ENCODE measurements at regions not wholly inside any gene's neighbourhood (a gene's known extent, or its start where the extent isn't known, plus 50 kb on each side); places are given as distances from the start of the nearest gene placed in this dataset.

DNA sequence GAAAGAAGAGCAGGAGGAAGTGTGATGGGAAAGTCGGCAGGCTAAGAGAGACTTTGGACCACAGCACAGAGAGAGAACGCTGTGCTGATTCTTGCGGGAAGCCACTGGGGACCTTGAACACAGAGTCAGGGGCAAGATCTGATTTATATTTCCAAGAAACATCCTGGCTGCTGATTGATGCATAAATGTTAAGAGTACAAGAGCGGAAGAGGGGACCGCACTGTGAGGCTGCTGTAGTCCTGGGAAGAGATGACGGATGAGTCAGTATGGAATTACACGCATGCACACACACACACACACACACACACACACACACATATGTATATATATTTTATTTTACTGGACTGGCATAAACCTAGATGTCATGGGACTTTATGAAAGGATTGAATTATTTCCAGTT, 865.6 kb upstream of the ID2 start:
- no peaks in the 10 kb centered on the region for H3K9me3 ChIP-seq
- H3K4me3 ChIP-seq (ENCODE audit: low read depth, low read length), result no peak overlapping the region
- peaks cover 5% of the 10 kb centered on the region for H3K27me3 Mint-ChIP-seq (ENCODE audit: insufficient read depth, unreplicated experiment)
- TF ChIP-seq, protein P1, sequence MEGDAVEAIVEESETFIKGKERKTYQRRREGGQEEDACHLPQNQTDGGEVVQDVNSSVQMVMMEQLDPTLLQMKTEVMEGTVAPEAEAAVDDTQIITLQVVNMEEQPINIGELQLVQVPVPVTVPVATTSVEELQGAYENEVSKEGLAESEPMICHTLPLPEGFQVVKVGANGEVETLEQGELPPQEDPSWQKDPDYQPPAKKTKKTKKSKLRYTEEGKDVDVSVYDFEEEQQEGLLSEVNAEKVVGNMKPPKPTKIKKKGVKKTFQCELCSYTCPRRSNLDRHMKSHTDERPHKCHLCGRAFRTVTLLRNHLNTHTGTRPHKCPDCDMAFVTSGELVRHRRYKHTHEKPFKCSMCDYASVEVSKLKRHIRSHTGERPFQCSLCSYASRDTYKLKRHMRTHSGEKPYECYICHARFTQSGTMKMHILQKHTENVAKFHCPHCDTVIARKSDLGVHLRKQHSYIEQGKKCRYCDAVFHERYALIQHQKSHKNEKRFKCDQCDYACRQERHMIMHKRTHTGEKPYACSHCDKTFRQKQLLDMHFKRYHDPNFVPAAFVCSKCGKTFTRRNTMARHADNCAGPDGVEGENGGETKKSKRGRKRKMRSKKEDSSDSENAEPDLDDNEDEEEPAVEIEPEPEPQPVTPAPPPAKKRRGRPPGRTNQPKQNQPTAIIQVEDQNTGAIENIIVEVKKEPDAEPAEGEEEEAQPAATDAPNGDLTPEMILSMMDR (IDR thresholded peaks at IDR 0.05; ENCODE audit: insufficient read depth in 1 of 2, low read depth in 1 of 2, low read length in 1 of 2, severe bottlenecking in 1 of 2, unreplicated experiment in 1 of 2), result no peak
- intact Hi-C loops (cut with micrococcal nuclease; ENCODE audit: unreplicated experiment), result no loop called here
- no peak overlapping the region for H3K4me3 Mint-ChIP-seq (ENCODE audit: unreplicated experiment)
- no TSS peak for BruUV-seq (replicated peaks)
- POLR2A ChIA-PET, result no interaction called here
- no peaks in the 10 kb centered on the region for H3K36me3 ChIP-seq (ENCODE audit: control insufficient read depth, insufficient read depth, low read length)
- no peaks in the 10 kb centered on the region for H3K4me1 Mint-ChIP-seq (ENCODE audit: low read depth, unreplicated experiment)
- CTCF ChIA-PET, result no interaction called here
- no peaks in the 10 kb centered on the region for H3K36me3 Mint-ChIP-seq (ENCODE audit: insufficient read depth, unreplicated experiment)
- no peaks in the 10 kb centered on the region for H3K4me1 ChIP-seq
- no peak for DNase-seq
- H3K27ac Mint-ChIP-seq (ENCODE audit: unreplicated experiment), result no peak overlapping the region
- no peaks in the 10 kb centered on the region for H3K27me3 ChIP-seq (replicated peaks; ENCODE audit: control insufficient read depth, insufficient read depth, low read length)
- H3K9me3 Mint-ChIP-seq (ENCODE audit: unreplicated experiment), result no peaks in the 10 kb centered on the region

GRCh38 chr2:7816944-7817343, 864.9 kb upstream of the ID2 start:
- ChIA-PET POLR2A (no interaction called here), CTCF (no interaction called here)
- Histone ChIP-seq H3K27me3 (replicated peaks; ENCODE audit: control insufficient read depth, insufficient read depth, low read length) (no peaks in the 10 kb centered on the region), H3K4me3 (ENCODE audit: low read depth, low read length) (no peak overlapping the region), H3K36me3 (ENCODE audit: control insufficient read depth, insufficient read depth, low read length) (no peaks in the 10 kb centered on the region), H3K4me1 (no peaks in the 10 kb centered on the region), H3K9me3 (no peaks in the 10 kb centered on the region)
- no peak overlapping the region for H3K4me3 Mint-ChIP-seq (ENCODE audit: unreplicated experiment)
- H3K27ac Mint-ChIP-seq (ENCODE audit: unreplicated experiment), result no peak overlapping the region
- TF ChIP-seq, protein P1 (IDR thresholded peaks at IDR 0.05; ENCODE audit: insufficient read depth in 1 of 2, low read depth in 1 of 2, low read length in 1 of 2, severe bottlenecking in 1 of 2, unreplicated experiment in 1 of 2), result no peak
- no peaks in the 10 kb centered on the region for H3K36me3 Mint-ChIP-seq (ENCODE audit: insufficient read depth, unreplicated experiment)
- H3K27me3 Mint-ChIP-seq (ENCODE audit: insufficient read depth, unreplicated experiment), result peaks cover 5% of the 10 kb centered on the region
- no peaks in the 10 kb centered on the region for H3K9me3 Mint-ChIP-seq (ENCODE audit: unreplicated experiment)
- intact Hi-C loops (cut with micrococcal nuclease; ENCODE audit: unreplicated experiment), result no loop called here
- no TSS peak for BruUV-seq (replicated peaks)
- H3K4me1 Mint-ChIP-seq (ENCODE audit: low read depth, unreplicated experiment), result no peaks in the 10 kb centered on the region
- DNase-seq, result no peak

GRCh38 chr2:7819316-7819715, 862.5 kb upstream of the ID2 start:
- no peak for DNase-seq
- Mint-ChIP-seq H3K27me3 (ENCODE audit: insufficient read depth, unreplicated experiment) (peaks cover 5% of the 10 kb centered on the region), H3K4me3 (ENCODE audit: unreplicated experiment) (no peak overlapping the region), H3K36me3 (ENCODE audit: insufficient read depth, unreplicated experiment) (no peaks in the 10 kb centered on the region), H3K27ac (ENCODE audit: unreplicated experiment) (no peak overlapping the region), H3K9me3 (ENCODE audit: unreplicated experiment) (no peaks in the 10 kb centered on the region), H3K4me1 (ENCODE audit: low read depth, unreplicated experiment) (no peaks in the 10 kb centered on the region)
- intact Hi-C loops (cut with micrococcal nuclease; ENCODE audit: unreplicated experiment), result no loop called here
- Histone ChIP-seq H3K9me3 (no peaks in the 10 kb centered on the region), H3K4me3 (ENCODE audit: low read depth, low read length) (no peak overlapping the region), H3K27me3 (replicated peaks; ENCODE audit: control insufficient read depth, insufficient read depth, low read length) (no peaks in the 10 kb centered on the region), H3K36me3 (ENCODE audit: control insufficient read depth, insufficient read depth, low read length) (no peaks in the 10 kb centered on the region), H3K4me1 (no peaks in the 10 kb centered on the region)
- CTCF ChIA-PET, result no interaction called here
- TF ChIP-seq, protein P1 (IDR thresholded peaks at IDR 0.05; ENCODE audit: insufficient read depth in 1 of 2, low read depth in 1 of 2, low read length in 1 of 2, severe bottlenecking in 1 of 2, unreplicated experiment in 1 of 2), result no peak
- no TSS peak for BruUV-seq (replicated peaks)
- POLR2A ChIA-PET, result no interaction called here

All from Caco-2 (cell line).